Neural progenitor cell (in vitro differentiated cells): ENCODE measurements at regions not wholly inside any gene's neighbourhood (a gene's known extent, or its start where the extent isn't known, plus 50 kb on each side); places are given as distances from the start of the nearest gene placed in this dataset.

ENCODE experiments used
- EZH2 ChIP-seq: fragments of 200-600 bp; sonication (generic); IDR thresholded peaks from 2 replicates; pipeline ENCODE4 v1.6.1; 2017; ENCODE audit warnings: antibody characterized with exemption, mild to moderate bottlenecking, moderate library complexity
- EZH2phosphoT487 ChIP-seq: fragments of 200-600 bp; sonication (generic); IDR thresholded peaks from 2 replicates; pipeline ENCODE4 v1.6.1; 2017; ENCODE audit warnings: antibody characterized with exemption
- TF ChIP-seq, protein P1 (sequence below): fragments of 200-600 bp; sonication (generic); IDR thresholded peaks from 2 replicates; pipeline ENCODE4 v1.5.1; 2017; ENCODE audit warnings: antibody characterized with exemption, mild to moderate bottlenecking

GRCh38 chr12:13383379-13383778 is 186.9 kb downstream of the EMP1 start:
- TF ChIP-seq, protein P1, sequence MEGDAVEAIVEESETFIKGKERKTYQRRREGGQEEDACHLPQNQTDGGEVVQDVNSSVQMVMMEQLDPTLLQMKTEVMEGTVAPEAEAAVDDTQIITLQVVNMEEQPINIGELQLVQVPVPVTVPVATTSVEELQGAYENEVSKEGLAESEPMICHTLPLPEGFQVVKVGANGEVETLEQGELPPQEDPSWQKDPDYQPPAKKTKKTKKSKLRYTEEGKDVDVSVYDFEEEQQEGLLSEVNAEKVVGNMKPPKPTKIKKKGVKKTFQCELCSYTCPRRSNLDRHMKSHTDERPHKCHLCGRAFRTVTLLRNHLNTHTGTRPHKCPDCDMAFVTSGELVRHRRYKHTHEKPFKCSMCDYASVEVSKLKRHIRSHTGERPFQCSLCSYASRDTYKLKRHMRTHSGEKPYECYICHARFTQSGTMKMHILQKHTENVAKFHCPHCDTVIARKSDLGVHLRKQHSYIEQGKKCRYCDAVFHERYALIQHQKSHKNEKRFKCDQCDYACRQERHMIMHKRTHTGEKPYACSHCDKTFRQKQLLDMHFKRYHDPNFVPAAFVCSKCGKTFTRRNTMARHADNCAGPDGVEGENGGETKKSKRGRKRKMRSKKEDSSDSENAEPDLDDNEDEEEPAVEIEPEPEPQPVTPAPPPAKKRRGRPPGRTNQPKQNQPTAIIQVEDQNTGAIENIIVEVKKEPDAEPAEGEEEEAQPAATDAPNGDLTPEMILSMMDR = no peak
- TF ChIP-seq EZH2 = no peak
- no peak for TF ChIP-seq EZH2phosphoT487
